ENCODE measurements at regions not wholly inside any gene's neighbourhood (a gene's known extent, or its start where the extent isn't known, plus 50 kb on each side); places are given as distances from the start of the nearest gene placed in this dataset.

GRCh38 chr6:67563671-67564070 is 1071.4 kb upstream of the ADGRB3 start:
- Histone ChIP-seq H4K20me1 (ENCODE audit: insufficient read depth, low read length) (no peaks in the 10 kb centered on the region), H3K4me1 (ENCODE audit: low read length) (no peaks in the 10 kb centered on the region), H2AFZ (ENCODE audit: low read length) (no peak overlapping the region), H3K9me3 (replicated peaks; ENCODE audit: insufficient read depth, low read length) (no peaks in the 10 kb centered on the region), H3F3A (ENCODE audit: insufficient read depth, low read length) (no peaks in the 10 kb centered on the region), H3K4me2 (ENCODE audit: low read depth, low read length) (no peak overlapping the region), H3K36me3 (replicated peaks; ENCODE audit: insufficient read depth, low read length) (no peaks in the 10 kb centered on the region), H3K79me2 (ENCODE audit: low read length) (no peaks in the 10 kb centered on the region), H3K4me3 (ENCODE audit: low read length) (no peak overlapping the region), H3K27me3 (replicated peaks; ENCODE audit: insufficient read depth, low read length) (no peaks in the 10 kb centered on the region), H3K27ac (ENCODE audit: low read length) (no peak overlapping the region), H3K9ac (ENCODE audit: low read length) (no peak overlapping the region), H3K9me2 (replicated peaks; ENCODE audit: insufficient read depth, low read length) (no peaks in the 10 kb centered on the region)
- DNase-seq = no peak
- no peak for TF ChIP-seq CTCF (IDR thresholded peaks at IDR 0.05; ENCODE audit: low read length)
- TF ChIP-seq EZH2 (optimal IDR thresholded peaks at IDR 0.05; ENCODE audit: low read depth, low read length) = no peak
- no peak for TF ChIP-seq EZH2phosphoT487 (IDR thresholded peaks at IDR 0.05; ENCODE audit: low read length)

GRCh38 chr6:67560068-67560467 is 1075.0 kb upstream of the ADGRB3 start:
- 0 out of 2 replicates have a peak overlapping the region, but pooled peaks have one; percentile 11 for H2AFZ ChIP-seq (ENCODE audit: low read length)
- DNase-seq = no peak
- no peaks in the 10 kb centered on the region for H3K9me2 ChIP-seq (replicated peaks; ENCODE audit: insufficient read depth, low read length)
- no peaks in the 10 kb centered on the region for H3K27me3 ChIP-seq (replicated peaks; ENCODE audit: insufficient read depth, low read length)
- no peak overlapping the region for H3K27ac ChIP-seq (ENCODE audit: low read length)
- no peak overlapping the region for H3K4me3 ChIP-seq (ENCODE audit: low read length)
- no peaks in the 10 kb centered on the region for H3K9me3 ChIP-seq (replicated peaks; ENCODE audit: insufficient read depth, low read length)
- no peak overlapping the region; the same call in 1 of the 2 replicates for H3K4me2 ChIP-seq (ENCODE audit: low read depth, low read length)
- no peak overlapping the region for H3K9ac ChIP-seq (ENCODE audit: low read length)
- no peak for TF ChIP-seq CTCF (IDR thresholded peaks at IDR 0.05; ENCODE audit: low read length)
- no peak for TF ChIP-seq EZH2 (optimal IDR thresholded peaks at IDR 0.05; ENCODE audit: low read depth, low read length)
- TF ChIP-seq EZH2phosphoT487 (IDR thresholded peaks at IDR 0.05; ENCODE audit: low read length) = no peak
- no peaks in the 10 kb centered on the region for H3K4me1 ChIP-seq (ENCODE audit: low read length)
- H3F3A ChIP-seq (ENCODE audit: insufficient read depth, low read length) = no peaks in the 10 kb centered on the region
- no peaks in the 10 kb centered on the region for H4K20me1 ChIP-seq (ENCODE audit: insufficient read depth, low read length)
- no peaks in the 10 kb centered on the region for H3K79me2 ChIP-seq (ENCODE audit: low read length)
- H3K36me3 ChIP-seq (replicated peaks; ENCODE audit: insufficient read depth, low read length) = no peaks in the 10 kb centered on the region

GRCh38 chr6:67558985-67559384 is 1076.1 kb upstream of the ADGRB3 start:
- Histone ChIP-seq H3F3A (ENCODE audit: insufficient read depth, low read length) (no peaks in the 10 kb centered on the region), H3K9ac (ENCODE audit: low read length) (no peak overlapping the region), H3K36me3 (replicated peaks; ENCODE audit: insufficient read depth, low read length) (no peaks in the 10 kb centered on the region), H3K4me3 (ENCODE audit: low read length) (no peak overlapping the region), H3K9me3 (replicated peaks; ENCODE audit: insufficient read depth, low read length) (no peaks in the 10 kb centered on the region), H2AFZ (ENCODE audit: low read length) (no peak overlapping the region), H4K20me1 (ENCODE audit: insufficient read depth, low read length) (no peaks in the 10 kb centered on the region), H3K27ac (ENCODE audit: low read length) (no peak overlapping the region), H3K9me2 (replicated peaks; ENCODE audit: insufficient read depth, low read length) (no peaks in the 10 kb centered on the region), H3K27me3 (replicated peaks; ENCODE audit: insufficient read depth, low read length) (no peaks in the 10 kb centered on the region), H3K4me2 (ENCODE audit: low read depth, low read length) (no peak overlapping the region), H3K4me1 (ENCODE audit: low read length) (no peaks in the 10 kb centered on the region), H3K79me2 (ENCODE audit: low read length) (no peaks in the 10 kb centered on the region)
- DNase-seq = no peak
- TF ChIP-seq EZH2phosphoT487 (IDR thresholded peaks at IDR 0.05; ENCODE audit: low read length) = no peak
- TF ChIP-seq EZH2 (optimal IDR thresholded peaks at IDR 0.05; ENCODE audit: low read depth, low read length) = no peak
- no peak for TF ChIP-seq CTCF (IDR thresholded peaks at IDR 0.05; ENCODE audit: low read length)
